D721Med (cell line): ENCODE measurements at regions not wholly inside any gene's neighbourhood (a gene's known extent, or its start where the extent isn't known, plus 50 kb on each side); places are given as distances from the start of the nearest gene placed in this dataset.

Experiments
- DNase-seq: peaks from one replicate; pipeline ENCODE4 v3.0.0; 2011; ENCODE audit warnings: low spot score; ENCODE audit not compliant: insufficient read length
- FAIRE-seq: peaks from 2 replicates; lab custom pipeline; 2011; peaks lifted over from hg19 to GRCh38; lab: Jason Lieb, UNC
- CTCF ChIP-seq: IDR thresholded peaks from 2 replicates; pipeline ENCODE4 v1.5.1; 2012; ENCODE audit warnings: mild to moderate bottlenecking, control low read depth; ENCODE audit not compliant: insufficient read depth; ENCODE audit errors: missing control alignments

GRCh38 chr11:19512618-19513017 lies 200.0 kb upstream of the NAV2 start:
- FAIRE-seq (no peak), DNase-seq (no peak)
- no peak for TF ChIP-seq CTCF

- no peak for DNase-seq
- no peak for FAIRE-seq
- TF ChIP-seq CTCF = no peak
Observed at GRCh38 chr11:19511413-19512183, 201.0 kb upstream of the NAV2 start.

- FAIRE-seq = no peak
- DNase-seq = no peak
- no peak for TF ChIP-seq CTCF
Observed at GRCh38 chr11:19511066-19511412, 201.6 kb upstream of the NAV2 start.

GRCh38 chr11:19510468-19510867 lies 202.2 kb upstream of the NAV2 start:
- FAIRE-seq (no peak), DNase-seq (no peak)

GRCh38 chr11:19509215-19509614 lies 203.4 kb upstream of the NAV2 start:
- FAIRE-seq (peak; percentile 74), DNase-seq (no peak)
- no peak for TF ChIP-seq CTCF

More at GRCh38 chr11:19510468-19510867, 202.2 kb upstream of the NAV2 start:
- TF ChIP-seq CTCF = no peak

- no peak for FAIRE-seq
- DNase-seq = no peak
- TF ChIP-seq CTCF = no peak
Observed at GRCh38 chr11:19508165-19508564, 204.5 kb upstream of the NAV2 start.

GRCh38 chr11:19506816-19507486 lies 205.7 kb upstream of the NAV2 start:
- FAIRE-seq (no peak), DNase-seq (no peak)
- TF ChIP-seq CTCF = no peak
